SK-N-SH (cell line): ENCODE measurements at regions not wholly inside any gene's neighbourhood (a gene's known extent, or its start where the extent isn't known, plus 50 kb on each side); places are given as distances from the start of the nearest gene placed in this dataset.

ENCODE experiments used
- CHD2 ChIP-seq: fragments of 150-350 bp; IDR thresholded peaks from 2 replicates; pipeline ENCODE4 v1.6.1; 2018; ENCODE audit warnings: low read length; ENCODE audit not compliant: partially characterized antibody
- NFIC ChIP-seq: IDR thresholded peaks from 2 replicates; pipeline ENCODE4 v1.4.0; 2012; ENCODE audit warnings: borderline replicate concordance
- RAD21 ChIP-seq: IDR thresholded peaks from 2 replicates; pipeline ENCODE4 v1.6.1; 2012; ENCODE audit warnings: mild to moderate bottlenecking, low read length
- SMC3 ChIP-seq: IDR thresholded peaks from 2 replicates; pipeline ENCODE4 v1.6.1; 2012; ENCODE audit warnings: low read depth, low read length, improper control_type of control experiment
- TAF1 ChIP-seq: IDR thresholded peaks from 2 replicates; pipeline ENCODE4 v1.6.1; 2012; ENCODE audit warnings: low read depth, mild to moderate bottlenecking, low read length, moderate library complexity, borderline replicate concordance
- TEAD4 ChIP-seq: IDR thresholded peaks from 2 replicates; pipeline ENCODE4 v1.4.0; 2012; ENCODE audit warnings: mild to moderate bottlenecking, borderline replicate concordance; ENCODE audit not compliant: insufficient read depth
- TF ChIP-seq, protein P1 (sequence below): fragments of 200-600 bp; sonication (generic); IDR thresholded peaks from 2 replicates; pipeline ENCODE4 v1.6.1; 2017; ENCODE audit warnings: antibody characterized with exemption, mild to moderate bottlenecking, moderate library complexity
- TF ChIP-seq, protein P2 (sequence below): IDR thresholded peaks from 2 replicates; pipeline ENCODE4 v1.4.0; 2012; ENCODE audit warnings: low read depth

DNA sequence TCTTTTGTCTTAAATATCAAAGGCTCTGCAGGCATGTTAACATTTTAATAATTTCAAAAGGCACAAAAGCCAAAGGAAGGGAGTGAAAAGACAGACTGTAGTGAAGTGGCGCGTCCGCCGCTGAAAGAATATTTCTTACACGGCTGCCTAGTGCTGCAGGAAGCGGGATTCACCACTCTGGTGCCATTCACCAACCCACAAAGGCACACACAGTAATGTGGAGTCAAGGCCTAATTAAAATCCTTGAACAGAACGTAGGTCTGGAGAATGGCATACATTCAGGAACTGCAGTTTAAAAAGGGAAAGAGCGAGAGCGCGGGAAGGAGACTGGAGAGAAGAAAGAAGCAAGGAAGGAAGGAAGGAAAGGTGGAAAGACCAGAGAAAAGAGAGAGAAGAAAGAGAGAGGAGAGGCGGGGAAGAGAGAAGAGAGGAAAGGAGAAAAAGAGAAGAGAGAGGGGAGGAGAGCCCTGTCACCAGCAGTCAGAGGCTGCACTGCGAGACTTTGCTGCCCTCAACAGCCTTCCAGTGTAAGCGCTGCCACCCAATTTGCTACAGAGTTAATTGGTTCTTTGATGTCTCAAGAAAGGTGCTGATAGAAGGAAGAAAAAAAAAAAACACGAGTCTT is 554.0 kb downstream of the MDFIC start:
- TF ChIP-seq, protein P1, sequence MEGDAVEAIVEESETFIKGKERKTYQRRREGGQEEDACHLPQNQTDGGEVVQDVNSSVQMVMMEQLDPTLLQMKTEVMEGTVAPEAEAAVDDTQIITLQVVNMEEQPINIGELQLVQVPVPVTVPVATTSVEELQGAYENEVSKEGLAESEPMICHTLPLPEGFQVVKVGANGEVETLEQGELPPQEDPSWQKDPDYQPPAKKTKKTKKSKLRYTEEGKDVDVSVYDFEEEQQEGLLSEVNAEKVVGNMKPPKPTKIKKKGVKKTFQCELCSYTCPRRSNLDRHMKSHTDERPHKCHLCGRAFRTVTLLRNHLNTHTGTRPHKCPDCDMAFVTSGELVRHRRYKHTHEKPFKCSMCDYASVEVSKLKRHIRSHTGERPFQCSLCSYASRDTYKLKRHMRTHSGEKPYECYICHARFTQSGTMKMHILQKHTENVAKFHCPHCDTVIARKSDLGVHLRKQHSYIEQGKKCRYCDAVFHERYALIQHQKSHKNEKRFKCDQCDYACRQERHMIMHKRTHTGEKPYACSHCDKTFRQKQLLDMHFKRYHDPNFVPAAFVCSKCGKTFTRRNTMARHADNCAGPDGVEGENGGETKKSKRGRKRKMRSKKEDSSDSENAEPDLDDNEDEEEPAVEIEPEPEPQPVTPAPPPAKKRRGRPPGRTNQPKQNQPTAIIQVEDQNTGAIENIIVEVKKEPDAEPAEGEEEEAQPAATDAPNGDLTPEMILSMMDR = peak; percentile 38; the same call in 1 of the 2 replicates
- TF ChIP-seq TEAD4 (no peak), NFIC (no peak), RAD21 (peak; percentile 34), TAF1 (no peak), CHD2 (no peak), SMC3 (0 out of 2 replicates have a peak, but pooled peaks have one; percentile 23)
- TF ChIP-seq, protein P2, sequence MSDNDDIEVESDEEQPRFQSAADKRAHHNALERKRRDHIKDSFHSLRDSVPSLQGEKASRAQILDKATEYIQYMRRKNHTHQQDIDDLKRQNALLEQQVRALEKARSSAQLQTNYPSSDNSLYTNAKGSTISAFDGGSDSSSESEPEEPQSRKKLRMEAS = no peak
